H1 (cell line): ENCODE measurements at regions not wholly inside any gene's neighbourhood (a gene's known extent, or its start where the extent isn't known, plus 50 kb on each side); places are given as distances from the start of the nearest gene placed in this dataset.

Experiments used
- CREB1 ChIP-seq: IDR thresholded peaks from 2 replicates; pipeline ENCODE4 v1.6.1; 2012; ENCODE audit warnings: inconsistent platforms
- EP300 ChIP-seq, 2 experiments: IDR thresholded peaks; 1 replicate in 1 of 2; 2 replicates in 1 of 2; pipeline ENCODE4 v1.6.1; 2011 to 2012; ENCODE audit warnings: low read depth in 2 of 2, low read length in 2 of 2, mild to moderate bottlenecking in 2 of 2, borderline replicate concordance in 1 of 2, inconsistent platforms in 1 of 2, moderate library complexity in 1 of 2
- GABPA ChIP-seq: IDR thresholded peaks from 2 replicates; pipeline ENCODE4 v1.6.1; 2011; ENCODE audit warnings: mild to moderate bottlenecking, low read length, moderate library complexity, borderline replicate concordance; ENCODE audit not compliant: insufficient read depth
- MAFK ChIP-seq: IDR thresholded peaks from 2 replicates; pipeline ENCODE4 v1.6.1; 2012; ENCODE audit warnings: low read depth, mild to moderate bottlenecking, improper control_type of control experiment, low read length
- NANOG ChIP-seq: IDR thresholded peaks from 2 replicates; pipeline ENCODE4 v1.6.1; 2011; ENCODE audit warnings: low read length, low read depth, mild to moderate bottlenecking, inconsistent platforms; ENCODE audit not compliant: insufficient read depth, poor library complexity, severe bottlenecking
- RXRA ChIP-seq: IDR thresholded peaks from 2 replicates; pipeline ENCODE4 v1.6.1; 2011; ENCODE audit warnings: low read depth, mild to moderate bottlenecking, low read length, moderate library complexity; ENCODE audit not compliant: insufficient read depth
- SIN3A ChIP-seq, 2 experiments: IDR thresholded peaks in 1 of 2; conservative IDR thresholded peaks in 1 of 2; 2 replicates each; pipeline ENCODE4 v1.6.1; 2011 to 2012; ENCODE audit warnings: low read length in 2 of 2, improper control_type of control experiment in 1 of 2, low read depth in 1 of 2, mild to moderate bottlenecking in 1 of 2
- TF ChIP-seq, protein P1 (sequence below): fragments of 300-600 bp; sonication (generic); IDR thresholded peaks from 2 replicates; pipeline ENCODE4 v1.7.1; 2012; ENCODE audit warnings: low read length, moderate library complexity, mild to moderate bottlenecking, inconsistent platforms; ENCODE audit not compliant: insufficient replicate concordance

- TF ChIP-seq, protein P1, sequence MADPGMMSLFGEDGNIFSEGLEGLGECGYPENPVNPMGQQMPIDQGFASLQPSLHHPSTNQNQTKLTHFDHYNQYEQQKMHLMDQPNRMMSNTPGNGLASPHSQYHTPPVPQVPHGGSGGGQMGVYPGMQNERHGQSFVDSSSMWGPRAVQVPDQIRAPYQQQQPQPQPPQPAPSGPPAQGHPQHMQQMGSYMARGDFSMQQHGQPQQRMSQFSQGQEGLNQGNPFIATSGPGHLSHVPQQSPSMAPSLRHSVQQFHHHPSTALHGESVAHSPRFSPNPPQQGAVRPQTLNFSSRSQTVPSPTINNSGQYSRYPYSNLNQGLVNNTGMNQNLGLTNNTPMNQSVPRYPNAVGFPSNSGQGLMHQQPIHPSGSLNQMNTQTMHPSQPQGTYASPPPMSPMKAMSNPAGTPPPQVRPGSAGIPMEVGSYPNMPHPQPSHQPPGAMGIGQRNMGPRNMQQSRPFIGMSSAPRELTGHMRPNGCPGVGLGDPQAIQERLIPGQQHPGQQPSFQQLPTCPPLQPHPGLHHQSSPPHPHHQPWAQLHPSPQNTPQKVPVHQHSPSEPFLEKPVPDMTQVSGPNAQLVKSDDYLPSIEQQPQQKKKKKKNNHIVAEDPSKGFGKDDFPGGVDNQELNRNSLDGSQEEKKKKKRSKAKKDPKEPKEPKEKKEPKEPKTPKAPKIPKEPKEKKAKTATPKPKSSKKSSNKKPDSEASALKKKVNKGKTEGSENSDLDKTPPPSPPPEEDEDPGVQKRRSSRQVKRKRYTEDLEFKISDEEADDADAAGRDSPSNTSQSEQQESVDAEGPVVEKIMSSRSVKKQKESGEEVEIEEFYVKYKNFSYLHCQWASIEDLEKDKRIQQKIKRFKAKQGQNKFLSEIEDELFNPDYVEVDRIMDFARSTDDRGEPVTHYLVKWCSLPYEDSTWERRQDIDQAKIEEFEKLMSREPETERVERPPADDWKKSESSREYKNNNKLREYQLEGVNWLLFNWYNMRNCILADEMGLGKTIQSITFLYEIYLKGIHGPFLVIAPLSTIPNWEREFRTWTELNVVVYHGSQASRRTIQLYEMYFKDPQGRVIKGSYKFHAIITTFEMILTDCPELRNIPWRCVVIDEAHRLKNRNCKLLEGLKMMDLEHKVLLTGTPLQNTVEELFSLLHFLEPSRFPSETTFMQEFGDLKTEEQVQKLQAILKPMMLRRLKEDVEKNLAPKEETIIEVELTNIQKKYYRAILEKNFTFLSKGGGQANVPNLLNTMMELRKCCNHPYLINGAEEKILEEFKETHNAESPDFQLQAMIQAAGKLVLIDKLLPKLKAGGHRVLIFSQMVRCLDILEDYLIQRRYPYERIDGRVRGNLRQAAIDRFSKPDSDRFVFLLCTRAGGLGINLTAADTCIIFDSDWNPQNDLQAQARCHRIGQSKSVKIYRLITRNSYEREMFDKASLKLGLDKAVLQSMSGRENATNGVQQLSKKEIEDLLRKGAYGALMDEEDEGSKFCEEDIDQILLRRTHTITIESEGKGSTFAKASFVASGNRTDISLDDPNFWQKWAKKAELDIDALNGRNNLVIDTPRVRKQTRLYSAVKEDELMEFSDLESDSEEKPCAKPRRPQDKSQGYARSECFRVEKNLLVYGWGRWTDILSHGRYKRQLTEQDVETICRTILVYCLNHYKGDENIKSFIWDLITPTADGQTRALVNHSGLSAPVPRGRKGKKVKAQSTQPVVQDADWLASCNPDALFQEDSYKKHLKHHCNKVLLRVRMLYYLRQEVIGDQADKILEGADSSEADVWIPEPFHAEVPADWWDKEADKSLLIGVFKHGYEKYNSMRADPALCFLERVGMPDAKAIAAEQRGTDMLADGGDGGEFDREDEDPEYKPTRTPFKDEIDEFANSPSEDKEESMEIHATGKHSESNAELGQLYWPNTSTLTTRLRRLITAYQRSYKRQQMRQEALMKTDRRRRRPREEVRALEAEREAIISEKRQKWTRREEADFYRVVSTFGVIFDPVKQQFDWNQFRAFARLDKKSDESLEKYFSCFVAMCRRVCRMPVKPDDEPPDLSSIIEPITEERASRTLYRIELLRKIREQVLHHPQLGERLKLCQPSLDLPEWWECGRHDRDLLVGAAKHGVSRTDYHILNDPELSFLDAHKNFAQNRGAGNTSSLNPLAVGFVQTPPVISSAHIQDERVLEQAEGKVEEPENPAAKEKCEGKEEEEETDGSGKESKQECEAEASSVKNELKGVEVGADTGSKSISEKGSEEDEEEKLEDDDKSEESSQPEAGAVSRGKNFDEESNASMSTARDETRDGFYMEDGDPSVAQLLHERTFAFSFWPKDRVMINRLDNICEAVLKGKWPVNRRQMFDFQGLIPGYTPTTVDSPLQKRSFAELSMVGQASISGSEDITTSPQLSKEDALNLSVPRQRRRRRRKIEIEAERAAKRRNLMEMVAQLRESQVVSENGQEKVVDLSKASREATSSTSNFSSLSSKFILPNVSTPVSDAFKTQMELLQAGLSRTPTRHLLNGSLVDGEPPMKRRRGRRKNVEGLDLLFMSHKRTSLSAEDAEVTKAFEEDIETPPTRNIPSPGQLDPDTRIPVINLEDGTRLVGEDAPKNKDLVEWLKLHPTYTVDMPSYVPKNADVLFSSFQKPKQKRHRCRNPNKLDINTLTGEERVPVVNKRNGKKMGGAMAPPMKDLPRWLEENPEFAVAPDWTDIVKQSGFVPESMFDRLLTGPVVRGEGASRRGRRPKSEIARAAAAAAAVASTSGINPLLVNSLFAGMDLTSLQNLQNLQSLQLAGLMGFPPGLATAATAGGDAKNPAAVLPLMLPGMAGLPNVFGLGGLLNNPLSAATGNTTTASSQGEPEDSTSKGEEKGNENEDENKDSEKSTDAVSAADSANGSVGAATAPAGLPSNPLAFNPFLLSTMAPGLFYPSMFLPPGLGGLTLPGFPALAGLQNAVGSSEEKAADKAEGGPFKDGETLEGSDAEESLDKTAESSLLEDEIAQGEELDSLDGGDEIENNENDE, result no peak
- TF ChIP-seq MAFK, result no peak
- no peak for TF ChIP-seq NANOG
- no peak for TF ChIP-seq SIN3A (conservative IDR thresholded peaks at IDR 0.05 in 1 of 2, IDR thresholded peaks at IDR 0.05 in 1 of 2; ENCODE audit: low read depth in 1 of 2, low read length in 2 of 2)
- TF ChIP-seq RXRA, result no peak
- TF ChIP-seq CREB1, result no peak
- no peak for TF ChIP-seq GABPA
- no peak for TF ChIP-seq EP300 (IDR thresholded peaks at IDR 0.05; ENCODE audit: borderline replicate concordance in 1 of 2, low read depth in 2 of 2, low read length in 2 of 2)
Measured at GRCh38 chr1:90186506-90187322, 191.8 kb downstream of the ZNF326 start (continued).
